Muscle layer of duodenum (tissue), 2 donors: ENCODE measurements at regions not wholly inside any gene's neighbourhood (a gene's known extent, or its start where the extent isn't known, plus 50 kb on each side); places are given as distances from the start of the nearest gene placed in this dataset.

Experiments used
- H3K27ac ChIP-seq: one replicate; pipeline ENCODE4 v1.7.0; 2013; ENCODE audit warnings: mild to moderate bottlenecking, low read length
- H3K27me3 ChIP-seq: one replicate; pipeline ENCODE4 v1.7.0; 2013; ENCODE audit warnings: low read depth, mild to moderate bottlenecking, control low read depth, low read length
- H3K36me3 ChIP-seq, 2 donors: one replicate each; pipeline ENCODE4 v1.7.0; 2013; ENCODE audit warnings: low read length in 2 of 2, control low read depth in 1 of 2, mild to moderate bottlenecking in 1 of 2; ENCODE audit not compliant: insufficient read depth in 2 of 2, control insufficient read depth in 1 of 2
- H3K4me1 ChIP-seq, 2 donors: one replicate each; pipeline ENCODE4 v1.7.0; 2013; ENCODE audit warnings: low read length in 2 of 2, mild to moderate bottlenecking in 2 of 2, control low read depth in 1 of 2, moderate library complexity in 1 of 2; ENCODE audit not compliant: insufficient read depth in 2 of 2, control insufficient read depth in 1 of 2
- H3K4me3 ChIP-seq, 2 donors: one replicate each; pipeline ENCODE4 v1.7.0; 2013; ENCODE audit warnings: low read length in 2 of 2, low read depth in 1 of 2, mild to moderate bottlenecking in 1 of 2
- H3K9me3 ChIP-seq, 2 donors: one replicate each; pipeline ENCODE4 v1.7.0; 2013; ENCODE audit warnings: low read length in 2 of 2, control low read depth in 1 of 2, mild to moderate bottlenecking in 1 of 2; ENCODE audit not compliant: control insufficient read depth in 1 of 2
- donor health status: healthy.

DNA sequence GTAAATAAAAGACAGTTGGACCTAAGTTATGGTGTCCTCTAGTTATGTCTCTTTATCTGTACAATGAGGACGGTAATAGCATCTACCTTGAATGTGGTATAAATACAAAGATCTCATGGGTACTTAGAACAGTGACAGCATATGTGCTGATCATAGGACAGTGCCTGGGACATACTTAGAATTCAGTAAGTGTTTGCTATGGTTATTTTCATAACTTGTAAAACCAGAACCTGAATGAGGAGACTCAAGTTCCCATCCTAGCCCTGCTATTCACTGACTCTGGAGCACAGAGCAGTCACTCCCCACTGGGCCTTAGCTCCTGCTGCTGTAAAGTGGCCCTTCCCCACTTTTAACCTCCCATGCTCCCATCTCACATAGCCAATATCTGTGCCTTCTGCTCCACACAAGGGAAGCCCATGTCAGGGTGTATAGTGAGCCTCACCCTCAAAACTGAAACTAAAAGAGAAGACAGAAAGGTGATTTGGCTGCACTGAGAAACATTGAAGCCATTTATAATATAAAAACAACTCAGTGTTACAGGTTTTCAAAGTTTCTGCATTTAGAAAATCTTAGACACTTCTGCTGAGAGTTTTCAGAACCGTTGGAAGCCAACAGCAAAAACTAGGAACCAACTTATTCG is 225.4 kb upstream of the UBE2E2 start:
- H3K27ac ChIP-seq, result no peak overlapping the region
- H3K36me3 ChIP-seq, result no peaks in the 10 kb centered on the region
- no peaks in the 10 kb centered on the region for H3K4me1 ChIP-seq
- H3K9me3 ChIP-seq, result no peaks in the 10 kb centered on the region
- H3K4me3 ChIP-seq, result no peak overlapping the region
- no peaks in the 10 kb centered on the region for H3K27me3 ChIP-seq

DNA sequence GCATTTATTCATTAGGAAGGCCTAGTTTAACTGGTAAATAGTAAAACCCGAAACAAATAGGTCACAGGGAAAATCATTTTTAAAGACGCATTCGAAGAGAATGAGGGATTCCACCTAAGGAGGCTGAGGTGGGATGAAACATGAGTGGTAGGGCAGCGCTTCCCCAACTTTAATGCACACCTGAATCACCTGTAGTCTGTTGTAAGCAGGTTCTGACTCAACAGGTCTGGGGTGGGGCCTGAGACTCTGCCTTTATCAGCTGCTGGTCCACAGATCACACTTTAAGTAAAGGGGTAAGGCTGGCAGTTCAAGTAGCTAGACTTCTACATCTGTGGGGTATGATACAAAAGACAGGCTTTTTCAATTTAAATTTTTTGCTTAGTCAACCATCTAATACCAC is 223.5 kb upstream of the UBE2E2 start:
- H3K36me3 ChIP-seq, result no peaks in the 10 kb centered on the region
- no peak overlapping the region for H3K4me3 ChIP-seq
- H3K4me1 ChIP-seq, result no peaks in the 10 kb centered on the region
- no peaks in the 10 kb centered on the region for H3K27me3 ChIP-seq
- no peaks in the 10 kb centered on the region for H3K9me3 ChIP-seq
- no peak overlapping the region for H3K27ac ChIP-seq

DNA sequence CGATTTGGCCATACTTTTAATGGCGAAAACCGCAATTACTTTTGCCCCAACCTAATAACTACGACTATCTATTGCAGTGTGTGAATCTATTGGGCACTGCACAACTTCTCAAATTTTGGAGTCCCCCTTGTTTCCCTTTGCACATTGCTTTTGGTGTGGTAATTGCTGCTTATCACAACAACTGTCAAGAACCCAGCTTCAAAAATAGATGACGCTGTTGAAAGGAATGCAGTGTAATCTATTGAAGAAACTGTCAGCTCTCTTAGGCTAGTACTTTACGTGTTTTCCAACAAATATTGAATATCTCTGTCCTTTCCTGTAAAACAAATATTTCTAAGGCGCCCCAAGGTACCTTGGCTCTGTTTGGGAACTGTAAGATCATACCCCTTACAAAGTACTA is 222.8 kb upstream of the UBE2E2 start:
- H3K36me3 ChIP-seq, result no peaks in the 10 kb centered on the region
- H3K4me3 ChIP-seq, result no peak overlapping the region
- H3K4me1 ChIP-seq, result no peaks in the 10 kb centered on the region
- H3K27me3 ChIP-seq, result no peaks in the 10 kb centered on the region
- peaks cover 0 to 2% of the 10 kb centered on the region in 2 donors for H3K9me3 ChIP-seq
- no peak overlapping the region for H3K27ac ChIP-seq

DNA sequence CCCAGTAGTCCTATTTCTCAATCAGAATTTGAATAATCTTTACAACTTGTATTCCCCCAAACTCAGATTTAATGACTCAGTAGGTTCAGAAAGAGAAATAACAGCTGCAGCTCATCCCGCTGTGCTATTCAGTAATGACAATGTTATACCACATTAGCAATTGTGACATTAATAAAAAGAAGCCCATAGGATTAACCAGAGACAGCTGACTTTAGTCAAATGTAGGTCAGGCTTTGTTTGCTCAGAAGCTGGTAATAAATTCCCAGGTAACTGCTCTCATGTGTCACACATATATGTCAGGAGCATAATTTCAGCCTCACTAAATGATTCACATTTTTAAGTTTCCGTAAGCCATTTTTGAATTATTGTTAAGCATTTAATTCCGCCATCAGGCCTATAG is 222.0 kb upstream of the UBE2E2 start:
- H3K4me3 ChIP-seq, result no peak overlapping the region
- no peaks in the 10 kb centered on the region for H3K27me3 ChIP-seq
- H3K9me3 ChIP-seq, result peaks cover 0 to 6% of the 10 kb centered on the region in 2 donors
- H3K4me1 ChIP-seq, result no peaks in the 10 kb centered on the region
- H3K27ac ChIP-seq, result no peak overlapping the region
- no peaks in the 10 kb centered on the region for H3K36me3 ChIP-seq

DNA sequence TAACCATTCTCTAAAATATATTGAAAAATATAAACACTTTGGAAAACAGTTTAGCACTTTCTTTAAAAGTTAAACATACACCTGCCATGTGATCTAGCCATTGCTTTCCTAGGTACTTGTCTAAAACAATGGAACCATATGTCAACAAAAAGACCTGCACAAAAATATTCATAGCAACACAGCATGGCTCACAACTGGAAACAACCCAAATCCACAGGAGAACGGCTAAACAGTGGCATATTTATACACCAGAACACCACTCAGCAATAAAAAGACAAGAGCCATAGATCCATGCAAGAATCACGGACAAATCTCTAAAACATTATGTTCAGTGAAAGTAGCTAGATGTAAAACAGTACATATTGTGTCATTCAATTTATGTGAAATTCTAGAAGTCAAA is 221.3 kb upstream of the UBE2E2 start:
- H3K4me3 ChIP-seq, result no peak overlapping the region
- no peak overlapping the region for H3K27ac ChIP-seq
- no peaks in the 10 kb centered on the region for H3K36me3 ChIP-seq
- H3K27me3 ChIP-seq, result no peaks in the 10 kb centered on the region
- peaks cover 0 to 6% of the 10 kb centered on the region in 2 donors for H3K9me3 ChIP-seq
- H3K4me1 ChIP-seq, result no peaks in the 10 kb centered on the region

DNA sequence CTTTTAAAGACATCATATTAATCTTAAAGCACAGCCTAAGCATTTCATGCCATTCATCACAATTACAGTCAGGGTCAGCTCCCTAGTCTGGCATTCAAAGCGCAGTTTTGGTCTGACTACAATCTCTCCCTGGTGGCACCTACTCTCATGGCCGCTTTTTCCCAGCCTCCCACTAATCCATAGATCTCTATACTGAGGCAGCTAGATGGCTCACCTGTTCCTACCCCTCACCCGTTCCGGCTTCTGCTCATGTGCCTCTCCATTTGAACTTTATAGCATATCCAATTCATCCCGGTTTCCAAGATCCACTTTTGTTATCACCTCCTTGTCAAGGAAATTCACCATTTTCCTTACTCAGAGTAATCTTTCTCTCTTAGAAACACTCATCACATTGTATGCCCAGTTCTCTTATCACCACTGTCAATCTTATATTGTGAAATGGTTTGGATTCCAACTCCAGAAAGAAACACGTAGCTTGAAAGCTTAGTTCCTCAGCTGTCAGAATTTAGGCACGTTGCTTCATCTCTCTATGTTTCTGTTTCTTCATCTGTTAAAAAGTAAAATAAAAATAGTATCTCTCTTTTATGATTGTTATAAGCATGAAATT is 220.0 kb upstream of the UBE2E2 start:
- H3K4me1 ChIP-seq, result no peaks in the 10 kb centered on the region
- no peaks in the 10 kb centered on the region for H3K36me3 ChIP-seq
- H3K27me3 ChIP-seq, result no peaks in the 10 kb centered on the region
- peaks cover 0 to 6% of the 10 kb centered on the region in 2 donors for H3K9me3 ChIP-seq
- no peak overlapping the region for H3K27ac ChIP-seq
- no peak overlapping the region for H3K4me3 ChIP-seq

DNA sequence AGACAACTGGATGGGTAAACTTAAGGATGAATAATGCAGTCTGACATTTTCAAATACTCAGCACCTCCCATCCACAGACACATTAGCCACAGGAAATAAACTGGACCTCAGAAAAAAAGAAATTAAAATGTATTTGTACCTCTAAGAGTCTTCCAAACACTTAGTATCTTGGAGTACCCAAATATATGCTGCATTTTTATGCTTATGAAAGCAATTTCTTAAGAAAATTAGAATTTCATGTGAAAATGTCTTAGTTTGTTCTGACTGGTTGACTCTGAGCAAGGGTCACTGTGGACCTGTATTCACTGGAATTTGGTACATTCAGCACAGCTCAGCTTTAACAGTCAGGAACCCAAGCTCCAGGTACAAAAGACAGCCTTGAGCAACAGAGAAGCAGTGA is 216.2 kb upstream of the UBE2E2 start:
- Histone ChIP-seq H3K27ac (no peak overlapping the region), H3K4me3 (no peak overlapping the region), H3K36me3 (no peaks in the 10 kb centered on the region), H3K27me3 (no peaks in the 10 kb centered on the region), H3K9me3 (peaks cover 0 to 6% of the 10 kb centered on the region in 2 donors), H3K4me1 (no peaks in the 10 kb centered on the region)

DNA sequence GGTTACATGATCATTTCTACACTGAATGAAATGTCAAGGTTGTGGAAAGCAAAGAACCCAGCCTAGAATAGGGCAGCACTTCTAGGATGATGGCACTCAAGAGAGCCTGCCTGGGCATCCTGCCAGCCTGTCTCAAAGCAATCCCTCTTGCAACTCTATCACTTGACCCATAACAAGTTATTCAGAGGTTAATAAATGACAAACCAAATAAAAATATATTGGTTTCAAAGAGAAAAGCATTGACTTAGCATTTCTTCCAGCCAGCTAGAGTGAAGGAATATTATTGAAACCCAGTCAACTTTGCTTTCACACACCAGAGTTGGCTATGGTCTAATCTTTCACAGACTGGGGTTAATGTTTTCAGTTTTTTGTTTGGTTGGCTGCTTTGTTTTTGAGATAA is 214.6 kb upstream of the UBE2E2 start:
- no peak overlapping the region for H3K4me3 ChIP-seq
- peaks cover 0 to 6% of the 10 kb centered on the region in 2 donors for H3K9me3 ChIP-seq
- H3K4me1 ChIP-seq, result no peaks in the 10 kb centered on the region
- H3K27ac ChIP-seq, result no peak overlapping the region
- no peaks in the 10 kb centered on the region for H3K27me3 ChIP-seq
- H3K36me3 ChIP-seq, result no peaks in the 10 kb centered on the region

DNA sequence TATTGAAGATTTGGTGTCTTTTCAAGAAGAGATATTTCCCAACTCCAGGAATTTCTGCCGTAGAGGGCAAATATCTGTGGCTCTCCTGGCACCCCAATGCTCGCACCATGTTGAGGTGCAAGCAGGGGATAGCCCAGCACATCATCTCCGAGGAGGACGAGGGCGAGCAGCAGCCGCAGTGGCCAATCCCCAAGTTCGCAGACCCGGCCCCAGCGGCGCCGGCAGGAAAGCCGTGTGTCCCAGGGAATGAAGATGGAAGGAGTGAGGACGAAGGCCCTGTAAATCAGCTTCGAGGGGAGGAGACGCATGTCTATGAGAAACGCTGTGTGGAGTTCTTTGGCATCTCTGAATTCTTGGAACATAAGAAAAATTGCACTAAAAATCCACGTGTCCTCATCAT is 213.4 kb upstream of the UBE2E2 start:
- H3K4me3 ChIP-seq, result no peak overlapping the region
- H3K27me3 ChIP-seq, result no peaks in the 10 kb centered on the region
- no peaks in the 10 kb centered on the region for H3K36me3 ChIP-seq
- no peaks in the 10 kb centered on the region for H3K4me1 ChIP-seq
- no peak overlapping the region for H3K27ac ChIP-seq
- H3K9me3 ChIP-seq, result peaks cover 0 to 6% of the 10 kb centered on the region in 2 donors

DNA sequence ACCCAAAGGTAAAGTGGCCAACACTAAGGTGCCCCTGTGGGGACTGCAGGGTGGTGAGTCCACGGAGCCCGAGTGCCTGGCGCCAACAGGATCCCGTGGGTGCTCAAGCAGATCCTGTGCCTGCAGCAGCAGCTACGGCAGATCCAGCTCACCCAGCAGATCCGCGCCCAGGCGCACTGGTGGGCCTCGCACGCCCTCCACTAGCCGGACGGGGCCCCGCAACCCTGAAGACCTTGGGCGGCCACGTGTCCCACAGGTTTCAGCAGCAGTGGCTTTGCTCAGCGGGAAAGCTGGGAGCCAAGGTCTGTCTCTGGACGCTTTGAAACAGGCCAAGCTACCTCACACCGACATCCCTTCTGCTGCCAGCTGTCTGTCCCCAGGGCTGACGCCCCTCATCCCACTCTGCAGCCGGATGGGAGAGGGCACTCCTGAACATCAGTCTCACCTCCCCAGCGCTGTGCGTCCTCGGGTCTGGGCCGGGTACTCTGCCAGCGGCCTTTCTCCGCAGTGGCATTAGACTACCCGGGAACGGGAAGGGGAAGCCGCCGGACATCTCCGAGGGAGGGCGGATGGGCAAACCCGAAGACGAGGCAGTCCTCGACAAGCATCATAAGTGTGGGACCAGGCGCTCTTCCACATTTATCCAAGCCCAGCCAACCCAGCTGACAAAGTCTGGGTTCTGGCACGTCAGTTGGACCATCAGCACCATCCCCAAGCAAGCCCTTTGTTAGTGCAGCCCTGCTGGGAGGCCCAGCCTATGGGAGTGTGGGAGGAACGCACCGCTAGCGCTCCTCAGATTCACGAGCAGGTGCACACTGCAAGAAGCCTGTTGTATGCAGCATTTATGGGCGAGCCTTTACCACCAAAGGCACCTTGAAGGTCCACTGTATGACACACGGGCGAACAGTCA is 212.6 kb upstream of the UBE2E2 start:
- H3K4me1 ChIP-seq, result no peaks in the 10 kb centered on the region
- no peak overlapping the region for H3K27ac ChIP-seq

DNA sequence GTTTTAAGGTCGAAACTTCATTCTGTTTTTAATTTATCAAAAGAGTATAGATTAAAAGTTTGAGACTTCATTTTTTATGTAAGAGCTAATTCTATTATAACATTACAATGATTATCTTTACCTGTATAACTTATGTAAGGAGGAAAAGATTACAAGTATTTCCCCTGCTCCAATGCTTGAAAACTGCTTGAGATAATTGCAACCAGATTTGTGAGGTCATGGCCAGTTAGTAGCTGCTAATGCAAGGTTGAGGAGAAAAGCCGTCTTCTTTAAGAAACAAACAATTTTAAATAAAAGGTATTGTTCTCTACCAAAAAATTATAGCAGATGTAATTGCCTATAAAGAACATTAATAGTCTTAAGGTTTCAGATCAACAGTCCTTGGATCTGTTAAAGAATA is 208.3 kb upstream of the UBE2E2 start:
- no peak overlapping the region for H3K27ac ChIP-seq
- no peaks in the 10 kb centered on the region for H3K36me3 ChIP-seq
- no peaks in the 10 kb centered on the region for H3K4me1 ChIP-seq
- no peak overlapping the region for H3K4me3 ChIP-seq
- no peaks in the 10 kb centered on the region for H3K27me3 ChIP-seq
- no peaks in the 10 kb centered on the region for H3K9me3 ChIP-seq

More for the DNA sequence above, 212.6 kb upstream of the UBE2E2 start:
- no peak overlapping the region for H3K4me3 ChIP-seq
- no peaks in the 10 kb centered on the region for H3K36me3 ChIP-seq
- no peaks in the 10 kb centered on the region for H3K27me3 ChIP-seq
- H3K9me3 ChIP-seq, result peaks cover 0 to 2% of the 10 kb centered on the region in 2 donors
